ENCODE measurements at regions not wholly inside any gene's neighbourhood (a gene's known extent, or its start where the extent isn't known, plus 50 kb on each side); places are given as distances from the start of the nearest gene placed in this dataset.

DNA sequence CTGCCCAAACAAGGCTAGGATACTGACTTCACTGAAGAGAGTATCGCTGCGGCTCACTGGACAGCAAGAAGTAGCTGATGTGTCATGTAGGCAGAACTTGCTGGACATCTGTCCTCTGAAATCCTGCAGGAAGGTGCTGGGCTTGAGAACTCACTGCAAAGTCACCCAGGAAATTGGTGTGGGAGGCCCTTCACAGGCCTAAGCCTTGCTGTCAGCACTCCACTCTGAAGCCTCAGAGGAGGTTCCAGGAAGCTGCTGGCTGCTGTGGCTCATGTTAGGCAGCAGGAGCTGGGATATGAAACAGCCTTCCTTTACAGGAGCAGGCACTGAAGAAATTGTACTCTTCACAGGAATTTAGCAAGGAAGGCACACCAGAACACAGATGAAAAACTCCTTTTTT is 88.3 kb upstream of the CCDC68 start:
- DNase-seq: no peak

DNA sequence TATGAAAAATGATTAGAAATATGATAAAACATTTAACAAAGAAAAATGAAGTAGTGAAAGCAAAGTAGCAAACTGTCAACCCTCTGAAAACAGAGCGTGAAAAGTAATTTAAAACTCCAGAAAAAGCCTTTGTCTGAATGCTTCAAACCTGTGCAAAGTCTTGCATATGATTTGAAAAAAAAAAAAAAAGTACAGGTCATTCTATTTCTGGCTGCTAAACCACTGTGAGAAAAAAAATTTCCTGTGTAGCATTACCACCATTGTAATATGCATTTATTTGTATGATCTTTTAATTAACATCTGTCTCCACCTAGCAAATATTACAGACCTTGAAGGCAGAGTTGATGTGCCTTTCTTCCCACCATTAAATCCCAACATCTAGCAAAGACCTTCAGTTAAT is 82.1 kb upstream of the CCDC68 start:
- no peak for DNase-seq

DNA sequence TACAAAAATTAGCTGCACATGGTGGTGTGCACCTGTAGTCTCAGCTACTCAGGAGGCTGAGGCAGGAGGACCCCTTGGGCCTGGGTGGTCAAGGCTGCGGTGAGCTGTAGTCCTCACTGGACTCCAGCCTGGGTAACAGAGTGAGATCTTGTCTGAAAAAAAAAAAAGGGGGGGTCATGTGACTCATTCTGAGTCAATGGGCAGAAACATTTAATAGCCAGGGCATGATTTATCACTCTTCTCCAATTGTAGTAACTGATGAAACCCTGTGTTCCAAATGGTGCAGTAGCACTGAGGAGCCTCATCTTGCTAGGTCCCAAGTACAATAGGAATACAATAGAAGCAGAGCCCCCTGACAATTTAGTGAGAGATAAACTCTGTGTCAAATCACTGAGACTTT is 78.9 kb upstream of the CCDC68 start:
- DNase-seq: no peak

DNA sequence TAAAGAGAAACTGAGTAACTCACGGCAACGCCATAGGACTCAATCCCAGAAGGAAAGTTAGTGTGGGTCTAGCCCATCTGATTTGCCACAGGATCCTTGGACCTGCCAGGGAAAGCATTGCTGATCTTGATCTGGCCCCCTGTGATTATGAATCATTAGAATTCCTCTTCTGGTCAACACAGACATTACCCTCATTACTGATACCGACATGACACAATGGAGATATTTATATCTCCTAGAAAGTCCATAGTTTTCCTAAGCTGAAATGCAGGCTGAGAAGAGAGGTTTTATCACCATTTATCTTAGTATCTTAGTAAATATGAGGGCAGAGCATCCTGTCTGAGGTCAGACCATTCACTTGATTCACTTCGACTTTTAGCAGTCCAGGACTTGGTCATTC is 75.5 kb upstream of the CCDC68 start:
- no peak for DNase-seq

DNA sequence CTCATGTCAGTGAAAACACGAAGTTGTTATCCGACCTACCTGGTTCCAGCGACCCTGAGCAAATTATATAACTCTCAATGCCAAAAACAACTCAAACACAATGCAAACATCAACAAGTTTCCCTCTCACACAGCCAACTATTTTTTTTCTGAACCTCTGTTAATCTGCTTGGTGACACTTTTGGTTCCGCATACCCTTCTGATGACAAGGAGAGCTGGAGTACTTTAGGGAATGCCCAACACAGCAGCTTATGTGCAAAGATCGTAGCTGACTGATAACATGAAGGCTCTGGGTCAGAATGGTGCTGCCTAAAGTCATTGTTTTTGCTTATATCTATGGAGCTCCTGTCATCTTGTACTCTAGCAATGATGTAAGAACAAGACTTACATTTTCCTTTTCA is 72.7 kb upstream of the CCDC68 start:
- peak; percentile 17 to 19 for DNase-seq

DNA sequence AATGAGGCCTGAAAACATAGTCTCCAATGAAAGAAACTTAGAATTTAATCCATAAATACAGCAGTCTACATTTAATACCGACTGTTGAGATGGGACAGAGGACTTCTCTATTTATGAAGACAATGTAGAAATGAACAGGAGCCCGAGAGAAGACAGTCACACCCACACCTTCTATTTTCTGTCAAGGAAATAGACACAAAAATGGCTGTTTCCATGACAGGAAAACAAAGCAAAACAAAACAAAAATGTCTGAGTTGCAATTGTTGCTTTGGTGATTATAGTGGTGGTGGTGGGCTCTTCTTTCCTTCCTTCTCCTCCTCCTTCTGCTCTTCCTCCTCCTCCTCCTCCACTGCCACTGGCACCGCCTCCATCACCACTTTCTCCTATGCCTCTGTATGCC is 72.3 kb upstream of the CCDC68 start:
- DNase-seq: no peak

DNA sequence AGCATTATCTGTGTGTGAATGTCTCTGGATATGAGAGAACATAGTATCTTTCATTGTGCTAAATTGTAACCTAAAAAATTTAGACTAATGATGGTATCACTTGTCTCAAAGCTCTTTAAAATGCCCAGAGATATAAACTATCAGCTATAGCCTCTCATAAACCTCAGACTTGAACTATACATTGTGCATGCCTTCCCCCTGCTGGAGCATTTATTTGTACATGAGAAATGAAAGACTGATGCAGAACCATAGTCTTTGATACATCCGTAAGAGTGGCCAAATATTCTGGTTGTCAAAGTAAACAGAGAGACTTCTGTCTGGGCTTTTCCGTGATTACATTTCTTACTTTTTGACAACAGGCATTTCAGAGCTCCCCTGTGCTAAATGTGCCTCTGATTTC is 71.9 kb upstream of the CCDC68 start:
- no peak for DNase-seq

DNA sequence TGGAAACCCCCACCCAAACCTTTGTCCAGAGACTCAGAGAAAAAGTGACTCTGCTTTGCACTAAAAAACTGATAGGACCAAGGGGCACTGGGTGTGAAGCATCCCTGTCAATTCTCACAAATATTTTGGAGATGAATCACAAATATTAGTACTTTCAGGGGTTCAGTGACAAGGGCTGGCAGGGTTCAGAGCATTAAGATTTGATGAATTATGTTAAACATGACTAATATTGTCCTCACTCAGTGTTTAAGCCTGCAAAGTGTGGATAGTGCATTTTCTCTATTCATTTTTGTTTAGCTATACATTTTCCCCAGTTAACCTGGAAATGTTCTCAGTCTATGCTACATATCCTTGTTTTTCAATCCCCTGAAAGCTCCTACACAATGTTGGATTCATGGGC is 65.3 kb upstream of the CCDC68 start:
- DNase-seq: no peak

DNA sequence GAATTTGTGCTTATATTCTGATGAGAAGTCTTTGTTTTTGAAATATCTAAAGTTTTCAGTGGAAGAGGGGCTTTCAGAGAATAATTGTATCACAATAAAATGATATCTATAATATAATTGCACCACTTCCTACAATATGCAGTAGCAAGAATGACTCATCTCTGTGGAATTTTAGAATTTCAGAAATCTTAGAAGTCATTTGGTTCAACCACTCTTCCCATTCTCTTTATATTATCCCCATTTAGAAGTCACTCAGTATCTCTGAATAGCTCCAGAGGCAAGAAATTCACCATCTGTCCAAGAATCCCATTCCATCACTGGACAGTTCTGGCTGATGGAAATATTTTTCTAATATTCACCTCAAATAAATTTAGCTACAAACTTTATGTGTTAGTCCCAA is 59.3 kb upstream of the CCDC68 start:
- no peak for DNase-seq

DNA sequence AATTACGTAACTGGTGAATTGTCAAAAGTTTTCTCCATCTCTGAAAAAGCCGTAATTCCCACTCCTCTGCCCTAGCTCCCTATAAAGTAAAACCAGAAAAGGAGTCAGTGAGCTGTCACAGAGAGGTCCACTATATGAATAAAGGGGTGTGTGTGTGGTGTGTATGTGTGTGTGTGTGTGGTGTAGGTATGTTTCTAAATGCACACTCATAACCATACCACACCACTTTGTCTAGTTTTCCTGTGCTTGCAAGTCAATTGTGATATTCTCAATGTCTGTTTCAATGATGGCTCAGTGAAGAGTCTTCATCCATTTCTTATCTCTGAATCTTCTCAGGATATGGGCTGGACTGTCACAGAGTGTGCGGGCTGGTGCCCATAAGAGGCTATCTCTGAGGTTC is 54.8 kb upstream of the CCDC68 start:
- no peak for DNase-seq

DNA sequence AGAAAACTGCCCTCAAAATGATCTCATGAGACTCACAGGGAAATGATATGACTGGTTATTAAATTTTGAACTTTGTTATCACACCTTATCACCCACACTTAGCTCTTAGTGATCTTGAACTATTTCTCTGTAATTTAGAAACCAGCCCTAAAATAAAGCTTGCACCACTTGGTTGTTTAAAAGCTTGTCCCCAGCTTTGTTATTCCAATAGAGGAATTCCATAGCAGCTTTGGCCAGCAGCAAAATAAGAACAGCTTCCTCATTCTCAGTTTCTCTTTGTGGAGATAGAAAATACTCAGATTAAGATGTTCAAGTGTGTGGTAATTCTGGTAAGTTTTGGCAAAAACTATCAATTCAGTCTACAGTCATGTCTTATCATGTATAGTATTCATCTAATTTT is 54.4 kb upstream of the CCDC68 start:
- no peak for DNase-seq

DNA sequence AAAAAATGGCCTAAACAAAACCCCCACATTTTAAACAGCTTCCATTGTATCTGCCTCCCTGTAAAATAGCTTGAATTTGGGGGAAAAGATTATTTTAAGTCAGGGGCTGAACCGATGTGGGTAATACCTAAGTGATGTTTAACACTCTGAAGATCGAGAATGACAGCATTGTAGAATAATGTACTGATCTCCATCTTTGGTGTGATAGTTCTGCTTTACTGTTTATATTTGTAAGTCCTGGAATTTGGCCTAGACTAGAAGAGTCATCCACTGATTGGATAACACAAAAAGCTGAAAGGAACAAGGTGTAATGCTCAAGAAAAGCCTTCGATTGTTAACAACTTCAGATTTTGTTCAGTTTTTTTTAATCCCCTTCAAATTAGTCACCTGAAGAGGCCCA is 53.8 kb upstream of the CCDC68 start:
- no peak for DNase-seq

DNA sequence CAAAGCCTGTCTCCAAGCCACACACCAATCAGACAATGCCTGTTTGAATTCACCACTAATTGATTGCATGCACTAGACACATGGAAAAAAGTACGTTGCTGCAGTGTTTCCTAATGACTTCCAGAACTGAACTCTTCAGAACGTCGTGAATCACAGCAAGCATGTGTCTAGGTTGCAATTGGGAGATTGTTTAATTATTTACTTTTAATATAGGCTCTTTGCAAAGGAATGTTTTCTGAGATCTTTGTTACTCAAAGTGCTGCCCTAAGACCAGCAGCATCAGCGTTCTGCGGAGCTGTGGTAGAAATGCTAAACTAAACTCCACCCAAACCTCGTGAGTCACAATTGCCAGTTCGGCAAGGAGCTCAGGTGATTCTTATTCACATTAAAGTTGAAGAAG is 52.7 kb upstream of the CCDC68 start:
- no peak for DNase-seq

Data from right lung (tissue), 2 donors.